Thoracic aorta (tissue), 2 donors: ENCODE measurements at regions not wholly inside any gene's neighbourhood (a gene's known extent, or its start where the extent isn't known, plus 50 kb on each side); places are given as distances from the start of the nearest gene placed in this dataset.

ENCODE experiments used
- ATAC-seq: fragments of 150-250 bp; one replicate; pipeline ENCODE4 v1.8.0; 2017; ENCODE audit warnings: low read depth; ENCODE audit not compliant: insufficient number of reproducible peaks, low FRiP score
- DNase-seq: peaks from one replicate; pipeline ENCODE4 v3.0.0-alpha.2; 2020; ENCODE audit warnings: low spot score
- H3K27ac ChIP-seq, 2 donors: fragments of 200-600 bp; sonication (generic); 1 replicate in 1 of 2; 2 replicates in 1 of 2; pipeline ENCODE4 v1.5.1; 2016; ENCODE audit warnings: mild to moderate bottlenecking in 2 of 2, moderate library complexity in 2 of 2
- H3K27me3 ChIP-seq: fragments of 200-600 bp; sonication (generic); replicated peaks from 2 replicates; pipeline ENCODE4 v1.6.0; 2016; ENCODE audit warnings: mild to moderate bottlenecking; ENCODE audit not compliant: insufficient read depth
- H3K36me3 ChIP-seq: fragments of 200-600 bp; sonication (generic); one replicate; pipeline ENCODE4 v1.5.1; 2016
- H3K4me1 ChIP-seq, 2 donors: fragments of 200-600 bp; sonication (generic); 1 replicate in 1 of 2; 2 replicates in 1 of 2; pipeline versions ENCODE4 v1.5.1 to v1.6.0; 2016; ENCODE audit warnings: low read depth in 2 of 2, mild to moderate bottlenecking in 1 of 2; ENCODE audit not compliant: control insufficient read depth in 1 of 2
- H3K4me3 ChIP-seq: fragments of 200-600 bp; sonication (generic); 2 replicates; pipeline ENCODE4 v1.5.1; 2016; ENCODE audit warnings: mild to moderate bottlenecking
- H3K9me3 ChIP-seq: fragments of 200-600 bp; sonication (generic); 2 replicates; pipeline ENCODE4 v1.5.1; 2016
- CTCF ChIP-seq: fragments of 200-600 bp; sonication (generic); IDR thresholded peaks from one replicate; pipeline ENCODE4 v1.5.1; 2019; ENCODE audit warnings: antibody characterized with exemption

GRCh38 chr13:61045251-61045650 is 370.4 kb downstream of the PCDH20 start:
- H3K4me1 ChIP-seq = no peaks in the 10 kb centered on the region
- H3K4me3 ChIP-seq = no peak overlapping the region
- TF ChIP-seq CTCF = no peak
- no peaks in the 10 kb centered on the region for H3K9me3 ChIP-seq
- DNase-seq (no peak), ATAC-seq (no peak)
- H3K27me3 ChIP-seq = no peaks in the 10 kb centered on the region
- H3K36me3 ChIP-seq = no peaks in the 10 kb centered on the region
- no peak overlapping the region for H3K27ac ChIP-seq

GRCh38 chr13:61040181-61040580 is 375.5 kb downstream of the PCDH20 start:
- no peak for DNase-seq
- Histone ChIP-seq H3K9me3 (no peaks in the 10 kb centered on the region), H3K4me3 (no peak overlapping the region)

GRCh38 chr13:61039302-61039701 is 376.3 kb downstream of the PCDH20 start:
- no peak for ATAC-seq
- Histone ChIP-seq H3K9me3 (no peaks in the 10 kb centered on the region), H3K27me3 (no peaks in the 10 kb centered on the region), H3K36me3 (no peaks in the 10 kb centered on the region), H3K27ac (no peak overlapping the region), H3K4me1 (no peaks in the 10 kb centered on the region), H3K4me3 (no peak overlapping the region)
- no peak for DNase-seq
- TF ChIP-seq CTCF = no peak

More at GRCh38 chr13:61040181-61040580, 375.5 kb downstream of the PCDH20 start:
- H3K4me1 ChIP-seq = no peaks in the 10 kb centered on the region
- no peak for TF ChIP-seq CTCF
- no peaks in the 10 kb centered on the region for H3K36me3 ChIP-seq
- no peaks in the 10 kb centered on the region for H3K27me3 ChIP-seq
- no peak overlapping the region for H3K27ac ChIP-seq
- ATAC-seq = no peak

- no peaks in the 10 kb centered on the region for H3K9me3 ChIP-seq
- no peaks in the 10 kb centered on the region for H3K4me1 ChIP-seq
- DNase-seq (no peak), ATAC-seq (no peak)
- H3K4me3 ChIP-seq = no peak overlapping the region
- H3K27ac ChIP-seq = no peak overlapping the region
- TF ChIP-seq CTCF = no peak
- H3K27me3 ChIP-seq = no peaks in the 10 kb centered on the region
- H3K36me3 ChIP-seq = no peaks in the 10 kb centered on the region
These were observed 378.9 kb downstream of the PCDH20 start for GRCh38 chr13:61036715-61037114.

- TF ChIP-seq CTCF = no peak
- Histone ChIP-seq H3K4me1 (no peaks in the 10 kb centered on the region), H3K9me3 (no peaks in the 10 kb centered on the region), H3K27me3 (no peaks in the 10 kb centered on the region), H3K4me3 (no peak overlapping the region), H3K36me3 (no peaks in the 10 kb centered on the region), H3K27ac (no peak overlapping the region)
- DNase-seq (no peak), ATAC-seq (no peak)
These were observed 385.2 kb downstream of the PCDH20 start for GRCh38 chr13:61030445-61030844.
